ENCODE measurements at regions not wholly inside any gene's neighbourhood (a gene's known extent, or its start where the extent isn't known, plus 50 kb on each side); places are given as distances from the start of the nearest gene placed in this dataset.

- Mint-ChIP-seq H3K27me3 (peaks cover 4% of the 10 kb centered on the region), H3K27ac (no peak overlapping the region), H3K9me3 (no peaks in the 10 kb centered on the region), H3K4me3 (no peak overlapping the region), H3K36me3 (ENCODE audit: low read depth) (no peaks in the 10 kb centered on the region), H3K4me1 (no peaks in the 10 kb centered on the region)
- DNase-seq (no peak), ATAC-seq (ENCODE audit: low read depth) (no peak)
- no peak for TF ChIP-seq CTCF (IDR thresholded peaks at IDR 0.05)
- intact Hi-C loops (cut with micrococcal nuclease), result no loop called here
- POLR2A ChIA-PET, result no interaction called here
- CTCF ChIA-PET, result no interaction called here
These were observed 220.3 kb upstream of the IRX3 start for GRCh38 chr16:54506741-54507500.

DNA sequence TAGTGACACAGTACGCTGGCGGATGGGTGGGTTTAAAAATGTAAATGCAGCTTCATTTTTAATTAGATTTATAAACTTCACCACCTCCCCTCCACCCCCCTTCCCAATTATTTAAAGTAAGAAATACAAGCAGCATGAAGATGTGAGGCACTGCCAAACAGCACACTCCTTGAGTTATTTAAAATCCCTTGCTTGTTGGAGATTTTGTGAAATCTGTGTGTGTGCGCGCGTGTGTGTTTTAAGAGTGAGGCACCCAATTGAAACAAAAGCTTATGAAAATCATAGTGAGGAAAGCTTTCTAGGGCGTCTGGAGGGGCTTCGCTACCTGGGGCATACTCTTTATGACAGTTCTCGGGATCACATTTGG is 219.6 kb upstream of the IRX3 start:
- peaks cover 4% of the 10 kb centered on the region for H3K27me3 Mint-ChIP-seq
- H3K27ac Mint-ChIP-seq, result no peak overlapping the region
- ChIA-PET CTCF (no interaction called here), POLR2A (no interaction called here)
- intact Hi-C loops (cut with micrococcal nuclease), result no loop called here
- DNase-seq, result no peak
- no peak overlapping the region for H3K4me3 Mint-ChIP-seq
- TF ChIP-seq CTCF (IDR thresholded peaks at IDR 0.05), result no peak
- ATAC-seq (ENCODE audit: low read depth), result no peak
- H3K4me1 Mint-ChIP-seq, result no peaks in the 10 kb centered on the region
- H3K9me3 Mint-ChIP-seq, result no peaks in the 10 kb centered on the region
- no peaks in the 10 kb centered on the region for H3K36me3 Mint-ChIP-seq (ENCODE audit: low read depth)

DNA sequence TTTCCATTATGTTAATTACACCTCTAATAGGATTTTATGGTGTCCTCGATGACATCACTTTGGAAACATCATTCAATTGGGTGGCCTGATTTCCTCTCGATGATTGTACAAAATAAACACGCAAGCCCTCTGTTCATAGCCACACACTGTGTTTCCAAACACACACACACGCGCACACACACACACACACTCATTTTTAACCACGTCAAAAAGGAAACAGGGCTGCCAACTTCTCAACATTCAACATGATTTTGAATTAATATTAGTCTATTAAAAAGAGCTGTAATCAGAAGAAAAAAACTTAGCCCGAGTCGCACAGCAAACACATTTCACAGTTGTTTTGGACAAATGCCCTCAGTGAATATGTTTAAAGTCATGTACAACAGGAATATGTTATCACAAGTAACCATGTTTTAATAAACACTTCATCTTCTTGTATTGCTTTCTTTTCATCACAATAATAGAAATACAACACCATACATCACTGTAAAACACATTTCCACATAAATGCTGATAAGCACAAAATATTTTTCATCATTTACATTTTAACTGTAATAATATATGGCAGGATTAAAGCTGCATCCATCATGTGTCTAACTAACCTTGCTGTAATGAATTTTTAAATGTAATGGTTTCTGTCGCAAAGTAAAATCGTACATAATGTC is 219.1 kb upstream of the IRX3 start:
- no peak for ATAC-seq (ENCODE audit: low read depth)
- Mint-ChIP-seq H3K4me3 (no peak overlapping the region), H3K9me3 (no peaks in the 10 kb centered on the region), H3K27ac (no peak overlapping the region), H3K4me1 (no peaks in the 10 kb centered on the region), H3K27me3 (peaks cover 4% of the 10 kb centered on the region), H3K36me3 (ENCODE audit: low read depth) (no peaks in the 10 kb centered on the region)
- POLR2A ChIA-PET, result no interaction called here
- TF ChIP-seq CTCF (IDR thresholded peaks at IDR 0.05), result no peak
- CTCF ChIA-PET, result no interaction called here
- intact Hi-C loops (cut with micrococcal nuclease), result no loop called here
- no peak for DNase-seq

DNA sequence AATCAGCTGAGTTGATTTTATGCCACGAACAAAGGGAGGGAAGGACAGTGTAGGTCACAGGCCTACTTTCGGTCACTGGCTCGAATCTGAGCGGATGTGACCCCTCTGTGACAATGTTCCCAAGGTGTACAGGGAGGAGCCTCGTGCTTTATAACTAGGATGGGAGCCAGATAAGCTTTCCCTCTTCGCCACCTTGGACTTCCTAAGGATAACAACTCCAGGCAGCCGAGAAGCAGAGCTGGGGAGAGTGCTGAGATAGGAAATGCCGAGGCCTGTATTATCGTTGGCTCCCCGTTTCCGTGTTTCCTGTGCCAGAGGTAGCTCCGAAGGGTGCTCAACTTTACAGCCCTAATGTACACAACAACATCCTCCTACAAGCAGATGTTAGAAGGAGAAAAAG is 217.8 kb upstream of the IRX3 start:
- ChIA-PET POLR2A (no interaction called here), CTCF (no interaction called here)
- no peak for DNase-seq
- Mint-ChIP-seq H3K27ac (no peak overlapping the region), H3K4me1 (no peaks in the 10 kb centered on the region), H3K27me3 (peaks cover 3% of the 10 kb centered on the region), H3K9me3 (no peaks in the 10 kb centered on the region), H3K36me3 (ENCODE audit: low read depth) (no peaks in the 10 kb centered on the region), H3K4me3 (no peak overlapping the region)
- TF ChIP-seq CTCF (IDR thresholded peaks at IDR 0.05), result no peak
- ATAC-seq (ENCODE audit: low read depth), result no peak
- intact Hi-C loops (cut with micrococcal nuclease), result no loop called here

- ChIA-PET POLR2A (no interaction called here), CTCF (no interaction called here)
- no peak overlapping the region for H3K4me3 Mint-ChIP-seq
- ATAC-seq (ENCODE audit: low read depth) (no peak), DNase-seq (no peak)
- no peaks in the 10 kb centered on the region for H3K4me1 Mint-ChIP-seq
- no peaks in the 10 kb centered on the region for H3K9me3 Mint-ChIP-seq
- no peaks in the 10 kb centered on the region for H3K36me3 Mint-ChIP-seq (ENCODE audit: low read depth)
- intact Hi-C loops (cut with micrococcal nuclease), result no loop called here
- H3K27me3 Mint-ChIP-seq, result peaks cover 3% of the 10 kb centered on the region
- TF ChIP-seq CTCF (IDR thresholded peaks at IDR 0.05), result no peak
- no peak overlapping the region for H3K27ac Mint-ChIP-seq
These were observed 217.3 kb upstream of the IRX3 start for GRCh38 chr16:54503856-54504219.

All from activated B cell treated with CpG ODN at 0.5 μM for 24 hours (primary cell).